PFSK-1 (cell line): ENCODE measurements at regions not wholly inside any gene's neighbourhood (a gene's known extent, or its start where the extent isn't known, plus 50 kb on each side); places are given as distances from the start of the nearest gene placed in this dataset.

ENCODE experiments used
- FOXP2 ChIP-seq: optimal IDR thresholded peaks from 2 replicates; pipeline ENCODE3; 2011; ENCODE audit warnings: borderline replicate concordance, control low read depth, inconsistent platforms; ENCODE audit not compliant: insufficient read depth; ENCODE audit errors: extremely low read length, extremely low read depth
- POLR2AphosphoS5 ChIP-seq: IDR thresholded peaks from 2 replicates; pipeline ENCODE4 v1.6.1; 2012; ENCODE audit warnings: low read depth, mild to moderate bottlenecking, control low read depth, low read length, moderate library complexity
- SIN3A ChIP-seq: IDR thresholded peaks from 2 replicates; pipeline ENCODE4 v1.6.1; 2012; ENCODE audit warnings: mild to moderate bottlenecking, low read length, moderate library complexity, borderline replicate concordance; ENCODE audit not compliant: insufficient read depth
- TAF1 ChIP-seq: IDR thresholded peaks from 2 replicates; pipeline ENCODE4 v1.6.1; 2012; ENCODE audit warnings: low read length, control low read depth, borderline replicate concordance; ENCODE audit not compliant: insufficient read depth
- TF ChIP-seq, protein P1 (sequence below), 2 experiments: IDR thresholded peaks; 2 replicates each; pipeline versions ENCODE4 v1.6.1 to v1.8.0; 2011 to 2012; ENCODE audit warnings: low read depth in 2 of 2, low read length in 2 of 2, control low read depth in 1 of 2, inconsistent platforms in 1 of 2, mild to moderate bottlenecking in 1 of 2, moderate library complexity in 1 of 2; ENCODE audit not compliant: insufficient read depth in 1 of 2

DNA sequence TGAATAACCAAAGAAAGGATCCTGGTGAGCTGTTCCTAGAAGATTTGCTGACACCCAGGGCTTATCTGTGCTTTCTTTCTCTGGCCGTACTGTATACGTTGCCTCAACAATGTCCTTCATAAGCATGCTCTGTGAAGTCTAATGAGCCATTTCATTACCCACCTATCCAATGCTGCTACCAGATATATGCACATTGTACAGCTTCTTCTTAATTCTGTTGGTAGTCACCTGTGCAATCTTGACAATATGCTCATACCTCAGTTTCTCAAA lies 731.8 kb upstream of the NCAM2 start:
- TF ChIP-seq FOXP2 (no peak), SIN3A (no peak), POLR2AphosphoS5 (no peak), TAF1 (no peak)
- TF ChIP-seq, protein P1, sequence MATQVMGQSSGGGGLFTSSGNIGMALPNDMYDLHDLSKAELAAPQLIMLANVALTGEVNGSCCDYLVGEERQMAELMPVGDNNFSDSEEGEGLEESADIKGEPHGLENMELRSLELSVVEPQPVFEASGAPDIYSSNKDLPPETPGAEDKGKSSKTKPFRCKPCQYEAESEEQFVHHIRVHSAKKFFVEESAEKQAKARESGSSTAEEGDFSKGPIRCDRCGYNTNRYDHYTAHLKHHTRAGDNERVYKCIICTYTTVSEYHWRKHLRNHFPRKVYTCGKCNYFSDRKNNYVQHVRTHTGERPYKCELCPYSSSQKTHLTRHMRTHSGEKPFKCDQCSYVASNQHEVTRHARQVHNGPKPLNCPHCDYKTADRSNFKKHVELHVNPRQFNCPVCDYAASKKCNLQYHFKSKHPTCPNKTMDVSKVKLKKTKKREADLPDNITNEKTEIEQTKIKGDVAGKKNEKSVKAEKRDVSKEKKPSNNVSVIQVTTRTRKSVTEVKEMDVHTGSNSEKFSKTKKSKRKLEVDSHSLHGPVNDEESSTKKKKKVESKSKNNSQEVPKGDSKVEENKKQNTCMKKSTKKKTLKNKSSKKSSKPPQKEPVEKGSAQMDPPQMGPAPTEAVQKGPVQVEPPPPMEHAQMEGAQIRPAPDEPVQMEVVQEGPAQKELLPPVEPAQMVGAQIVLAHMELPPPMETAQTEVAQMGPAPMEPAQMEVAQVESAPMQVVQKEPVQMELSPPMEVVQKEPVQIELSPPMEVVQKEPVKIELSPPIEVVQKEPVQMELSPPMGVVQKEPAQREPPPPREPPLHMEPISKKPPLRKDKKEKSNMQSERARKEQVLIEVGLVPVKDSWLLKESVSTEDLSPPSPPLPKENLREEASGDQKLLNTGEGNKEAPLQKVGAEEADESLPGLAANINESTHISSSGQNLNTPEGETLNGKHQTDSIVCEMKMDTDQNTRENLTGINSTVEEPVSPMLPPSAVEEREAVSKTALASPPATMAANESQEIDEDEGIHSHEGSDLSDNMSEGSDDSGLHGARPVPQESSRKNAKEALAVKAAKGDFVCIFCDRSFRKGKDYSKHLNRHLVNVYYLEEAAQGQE (IDR thresholded peaks at IDR 0.05; ENCODE audit: insufficient read depth in 1 of 2, low read depth in 2 of 2, low read length in 2 of 2): no peak

DNA sequence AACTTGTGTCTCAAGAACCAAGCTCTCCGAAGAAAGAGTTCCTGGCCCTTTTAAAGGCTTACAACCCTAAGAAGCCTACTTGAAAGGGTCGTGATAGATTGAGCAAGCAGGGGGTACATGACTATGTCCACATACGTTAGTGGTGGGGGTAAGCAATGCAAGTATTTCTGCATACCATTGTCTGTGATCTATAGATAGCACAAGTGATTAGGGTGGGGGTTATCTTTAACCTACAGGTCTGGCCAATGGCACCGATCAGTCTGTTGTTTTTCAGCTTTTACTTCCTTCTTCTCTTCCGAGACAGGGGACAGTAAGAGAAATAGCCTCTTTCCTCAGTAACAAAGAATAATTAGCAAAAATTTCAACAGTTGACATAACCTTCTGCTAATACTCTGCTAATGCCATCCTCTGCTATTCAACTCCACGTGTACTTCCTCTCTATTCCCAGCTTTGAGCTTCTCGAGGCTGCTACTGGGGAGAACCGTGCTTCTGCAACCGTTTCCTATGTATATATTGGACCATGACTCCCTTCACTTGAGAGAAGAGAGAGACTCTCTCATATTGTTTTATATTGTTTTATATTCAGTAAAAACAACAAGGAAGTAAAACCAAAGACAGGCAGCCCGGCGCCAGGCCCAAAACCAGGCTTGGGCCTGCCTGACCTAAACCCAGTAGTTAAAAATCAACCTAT lies 727.7 kb upstream of the NCAM2 start:
- TF ChIP-seq FOXP2 (no peak), SIN3A (no peak), TAF1 (no peak), POLR2AphosphoS5 (no peak)
- TF ChIP-seq, protein P1 (IDR thresholded peaks at IDR 0.05; ENCODE audit: insufficient read depth in 1 of 2, low read depth in 2 of 2, low read length in 2 of 2): no peak

DNA sequence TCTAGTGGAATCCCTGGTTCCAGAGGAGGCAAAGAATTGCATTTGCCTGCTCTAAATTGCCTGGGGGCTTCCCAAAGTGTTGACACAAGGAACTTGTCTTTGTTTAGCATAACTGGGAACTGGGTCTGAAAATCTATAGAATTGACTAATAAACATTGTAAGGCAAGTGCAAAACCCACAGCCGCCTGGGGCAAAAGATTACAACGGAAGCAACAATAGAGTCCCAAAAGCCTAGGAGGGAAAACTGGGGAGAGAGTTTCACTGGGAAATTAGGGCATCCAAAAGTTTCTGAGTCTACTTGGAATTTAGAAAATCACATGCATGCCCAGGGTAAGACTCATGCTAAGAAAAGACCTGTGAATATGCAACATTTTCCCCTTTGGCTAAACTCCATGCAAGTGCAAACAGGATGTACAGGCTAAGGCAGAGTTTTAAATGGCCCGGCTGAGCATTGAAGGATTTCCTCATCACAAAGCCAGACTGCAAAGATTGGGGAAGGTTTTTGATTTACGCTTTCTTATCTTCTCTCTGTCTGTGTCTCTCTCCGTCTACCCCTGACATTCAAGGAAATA lies 725.3 kb upstream of the NCAM2 start:
- no peak for TF ChIP-seq POLR2AphosphoS5
- TF ChIP-seq, protein P1 (IDR thresholded peaks at IDR 0.05; ENCODE audit: insufficient read depth in 1 of 2, low read depth in 2 of 2, low read length in 2 of 2): no peak
- no peak for TF ChIP-seq SIN3A
- TF ChIP-seq FOXP2: no peak
- TF ChIP-seq TAF1: no peak

DNA sequence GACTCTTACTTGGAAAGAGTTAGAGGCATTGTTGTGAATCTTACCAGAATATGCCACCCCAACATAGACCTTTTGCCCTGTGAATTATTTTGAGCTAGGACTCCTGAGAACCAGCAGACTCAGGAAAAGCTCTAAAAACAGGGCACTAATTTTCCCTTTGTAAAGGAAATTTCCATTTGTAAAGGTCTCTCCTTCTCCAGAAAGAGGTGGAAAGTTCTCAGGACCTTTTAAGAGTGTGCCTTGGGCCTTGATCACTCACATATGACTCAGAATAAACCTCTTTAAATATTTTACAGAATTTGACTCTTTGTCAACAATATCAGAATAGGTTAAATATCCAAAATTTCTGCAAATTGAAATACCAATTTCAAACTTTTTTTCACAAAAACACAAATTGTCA lies 721.8 kb upstream of the NCAM2 start:
- TF ChIP-seq FOXP2 (no peak), POLR2AphosphoS5 (no peak), SIN3A (no peak), TAF1 (no peak)
- TF ChIP-seq, protein P1 (IDR thresholded peaks at IDR 0.05; ENCODE audit: insufficient read depth in 1 of 2, low read depth in 2 of 2, low read length in 2 of 2): no peak
